ENCODE measurements at regions not wholly inside any gene's neighbourhood (a gene's known extent, or its start where the extent isn't known, plus 50 kb on each side); places are given as distances from the start of the nearest gene placed in this dataset.

GRCh38 chr12:24551163-24551786, 397.6 kb downstream of the BCAT1 start:
- no TSS peak for BruUV-seq (replicated peaks)
- H4K20me1 ChIP-seq (ENCODE audit: insufficient read depth, low read length) = no peaks in the 10 kb centered on the region
- ATAC-seq (peak; percentile 79), FAIRE-seq (no peak), DNase-seq (ENCODE audit: low spot score) (peak; percentile 44)
- peaks cover 11% of the 10 kb centered on the region for H3K4me1 ChIP-seq (ENCODE audit: insufficient read depth, low read length)
- WGBS (ENCODE audit: low lambda C conversion rate) = 7% methylated on average over 10 of the region's 10 CpGs
- peaks cover 0 to 3% of the 10 kb centered on the region in 2 experiments; a peak in 1 of 5 replicates for H3K27me3 ChIP-seq (ENCODE audit: control insufficient read depth in 1 of 2, insufficient read depth in 2 of 2, low read length in 2 of 2)
- ChIA-PET CTCF (ENCODE audit: low intra/inter-chr PET ratio, low total read pairs) (no interaction called here), POLR2A (no interaction called here)
- no peak overlapping the region for H3K9ac ChIP-seq (ENCODE audit: insufficient read depth, low read depth, low read length)
- peak overlapping the region; percentile 32; the same call in 1 of the 2 replicates for H3K4me2 ChIP-seq (ENCODE audit: low read depth, low read length)
- no peaks in the 10 kb centered on the region for H3K9me3 ChIP-seq (ENCODE audit: low read length)
- no peaks in the 10 kb centered on the region for H3K36me3 ChIP-seq (replicated peaks in 1 of 2; ENCODE audit: control insufficient read depth in 1 of 2, insufficient read depth in 2 of 2, low read length in 2 of 2)
- no peaks in the 10 kb centered on the region for H3K79me2 ChIP-seq (ENCODE audit: insufficient read depth, low read length)
- peak; percentile 48; the same call in 1 of the 2 replicates for TF ChIP-seq GATAD2A (CRISPR knock-in tag; IDR thresholded peaks at IDR 0.05)
- TF ChIP-seq FOXA3 (CRISPR knock-in tag; IDR thresholded peaks at IDR 0.05) = peak; percentile 48; the same call in 1 of the 2 replicates
- TF ChIP-seq FOXP4 (CRISPR knock-in tag; IDR thresholded peaks at IDR 0.05) = 0 out of 2 replicates have a peak, but pooled peaks have one; percentile 34
- TF ChIP-seq ARID5B (CRISPR knock-in tag; IDR thresholded peaks at IDR 0.05) = peak; percentile 52
- TF ChIP-seq CEBPB (IDR thresholded peaks at IDR 0.05; ENCODE audit: borderline replicate concordance, low read depth, low read length) = 0 out of 2 replicates have a peak, but pooled peaks have one; percentile 8
- TF ChIP-seq NFE2 (CRISPR knock-in tag; IDR thresholded peaks at IDR 0.05) = no peak
- TF ChIP-seq FOXP1 (IDR thresholded peaks at IDR 0.05) = no peak
- peak; percentile 41; the same call in 1 of the 2 replicates for TF ChIP-seq FOXP1 (CRISPR knock-in tag; IDR thresholded peaks at IDR 0.05)
- TF ChIP-seq PRMT3 (CRISPR knock-in tag; IDR thresholded peaks at IDR 0.05; ENCODE audit: borderline replicate concordance, low read depth) = no peak
- peak; percentile 44 to 46; a peak in 3 of 4 replicates for TF ChIP-seq MAFK (conservative IDR thresholded peaks at IDR 0.05 in 1 of 2, IDR thresholded peaks at IDR 0.05 in 1 of 2; ENCODE audit: low read length in 2 of 2)
- TF ChIP-seq NCOA5 (CRISPR knock-in tag; IDR thresholded peaks at IDR 0.05) = no peak
- peak; percentile 83 for TF ChIP-seq SOX5 (CRISPR knock-in tag; IDR thresholded peaks at IDR 0.05; ENCODE audit: borderline replicate concordance)
- peak; percentile 55; the same call in 1 of the 2 replicates for TF ChIP-seq SOX13 (IDR thresholded peaks at IDR 0.05)
- TF ChIP-seq SOX13 (CRISPR knock-in tag; conservative IDR thresholded peaks at IDR 0.05 in 1 of 2, IDR thresholded peaks at IDR 0.05 in 1 of 2) = peak in 1 of 2 experiments; percentile 90; a peak in 2 of 4 replicates
- peak; percentile 67; the same call in 1 of the 2 replicates for TF ChIP-seq HHEX (CRISPR knock-in tag; IDR thresholded peaks at IDR 0.05)
- peak; percentile 34; the same call in 1 of the 2 replicates for TF ChIP-seq MAFF (IDR thresholded peaks at IDR 0.05; ENCODE audit: low read depth, low read length)
- no peak for TF ChIP-seq SOX6 (IDR thresholded peaks at IDR 0.05)
- TF ChIP-seq SOX6 (CRISPR knock-in tag; IDR thresholded peaks at IDR 0.05) = peak; percentile 88
- H3K27ac ChIP-seq (ENCODE audit: extremely low read length, insufficient read depth, low read length) = no peak overlapping the region
- no peak overlapping the region for H3K4me3 ChIP-seq (replicated peaks in 1 of 3; ENCODE audit: insufficient read depth in 1 of 3, low read depth in 2 of 3, low read length in 3 of 3)
- in situ Hi-C loops (cut with HindIII; ENCODE audit: extremely low pct_ligation_motif_present, low pct_unique_long_range_greater_than_20kb) = loop anchor here (25.0 kb wide), 1 partner anchor 539 kb away; no protein-coding TSS in a partner anchor
- no peak overlapping the region for H2AFZ ChIP-seq (ENCODE audit: low read length)
- intact Hi-C loops (cut with micrococcal nuclease; ENCODE audit: unreplicated experiment) = no loop called here

Measured in HepG2 (cell line).